GM12878 (cell line): ENCODE measurements at regions not wholly inside any gene's neighbourhood (a gene's known extent, or its start where the extent isn't known, plus 50 kb on each side); places are given as distances from the start of the nearest gene placed in this dataset.

Experiments used
- ASH2L ChIP-seq: fragments of 300-600, 200-600 bp; sonication (generic); IDR thresholded peaks from 2 replicates; pipeline ENCODE4 v1.6.1; 2017; ENCODE audit warnings: low read depth, mild to moderate bottlenecking, borderline replicate concordance
- CBX3 ChIP-seq: fragments of 200-600 bp; sonication (generic); IDR thresholded peaks from 2 replicates; pipeline ENCODE4 v1.6.1; 2016; ENCODE audit warnings: low read depth, borderline replicate concordance
- CHD4 ChIP-seq: fragments of 200-600 bp; sonication (generic); IDR thresholded peaks from 2 replicates; pipeline ENCODE4 v1.6.1; 2016; ENCODE audit warnings: mild to moderate bottlenecking
- KAT2A ChIP-seq: conservative IDR thresholded peaks from 2 replicates; pipeline ENCODE4 v1.6.1; 2011; ENCODE audit warnings: low read depth, low read length; ENCODE audit not compliant: control insufficient read depth
- POLR2AphosphoS5 ChIP-seq: IDR thresholded peaks from 2 replicates; pipeline ENCODE4 v1.6.1; 2011; ENCODE audit warnings: mild to moderate bottlenecking, low read length, inconsistent platforms
- TF ChIP-seq, protein P1 (sequence below): fragments of 450-650 bp; IDR thresholded peaks from 2 replicates; pipeline ENCODE4 v1.6.1; 2017; ENCODE audit warnings: mild to moderate bottlenecking, moderate library complexity
- TF ChIP-seq, protein P2 (sequence below): IDR thresholded peaks from 2 replicates; pipeline ENCODE4 v1.6.1; 2012; ENCODE audit warnings: improper control_type of control experiment, low read depth, low read length; ENCODE audit not compliant: insufficient replicate concordance

DNA sequence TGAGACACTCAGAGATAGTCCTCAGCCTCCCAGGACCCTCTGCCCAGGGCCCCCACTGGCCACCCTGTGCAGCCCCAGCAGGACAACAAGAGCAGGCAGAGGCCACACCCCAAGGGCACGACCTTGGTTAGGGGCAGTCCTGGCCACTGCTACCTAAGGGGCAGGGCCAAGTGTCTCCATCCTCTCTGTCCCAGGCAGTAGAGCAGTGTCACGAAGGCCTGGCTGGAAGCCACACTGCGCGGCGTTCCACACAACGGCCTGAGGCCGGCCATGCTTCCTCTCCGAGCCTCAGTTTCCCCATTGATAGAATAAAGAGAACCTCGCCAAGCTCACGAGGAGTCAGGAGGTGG, 1074.3 kb downstream of the BRD1 start (continued):
- TF ChIP-seq, protein P1, sequence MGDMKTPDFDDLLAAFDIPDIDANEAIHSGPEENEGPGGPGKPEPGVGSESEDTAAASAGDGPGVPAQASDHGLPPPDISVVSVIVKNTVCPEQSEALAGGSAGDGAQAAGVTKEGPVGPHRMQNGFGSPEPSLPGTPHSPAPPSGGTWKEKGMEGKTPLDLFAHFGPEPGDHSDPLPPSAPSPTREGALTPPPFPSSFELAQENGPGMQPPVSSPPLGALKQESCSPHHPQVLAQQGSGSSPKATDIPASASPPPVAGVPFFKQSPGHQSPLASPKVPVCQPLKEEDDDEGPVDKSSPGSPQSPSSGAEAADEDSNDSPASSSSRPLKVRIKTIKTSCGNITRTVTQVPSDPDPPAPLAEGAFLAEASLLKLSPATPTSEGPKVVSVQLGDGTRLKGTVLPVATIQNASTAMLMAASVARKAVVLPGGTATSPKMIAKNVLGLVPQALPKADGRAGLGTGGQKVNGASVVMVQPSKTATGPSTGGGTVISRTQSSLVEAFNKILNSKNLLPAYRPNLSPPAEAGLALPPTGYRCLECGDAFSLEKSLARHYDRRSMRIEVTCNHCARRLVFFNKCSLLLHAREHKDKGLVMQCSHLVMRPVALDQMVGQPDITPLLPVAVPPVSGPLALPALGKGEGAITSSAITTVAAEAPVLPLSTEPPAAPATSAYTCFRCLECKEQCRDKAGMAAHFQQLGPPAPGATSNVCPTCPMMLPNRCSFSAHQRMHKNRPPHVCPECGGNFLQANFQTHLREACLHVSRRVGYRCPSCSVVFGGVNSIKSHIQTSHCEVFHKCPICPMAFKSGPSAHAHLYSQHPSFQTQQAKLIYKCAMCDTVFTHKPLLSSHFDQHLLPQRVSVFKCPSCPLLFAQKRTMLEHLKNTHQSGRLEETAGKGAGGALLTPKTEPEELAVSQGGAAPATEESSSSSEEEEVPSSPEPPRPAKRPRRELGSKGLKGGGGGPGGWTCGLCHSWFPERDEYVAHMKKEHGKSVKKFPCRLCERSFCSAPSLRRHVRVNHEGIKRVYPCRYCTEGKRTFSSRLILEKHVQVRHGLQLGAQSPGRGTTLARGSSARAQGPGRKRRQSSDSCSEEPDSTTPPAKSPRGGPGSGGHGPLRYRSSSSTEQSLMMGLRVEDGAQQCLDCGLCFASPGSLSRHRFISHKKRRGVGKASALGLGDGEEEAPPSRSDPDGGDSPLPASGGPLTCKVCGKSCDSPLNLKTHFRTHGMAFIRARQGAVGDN, result no peak
- TF ChIP-seq CBX3, result no peak
- no peak for TF ChIP-seq ASH2L
- TF ChIP-seq CHD4, result no peak
- no peak for TF ChIP-seq KAT2A
- no peak for TF ChIP-seq POLR2AphosphoS5
- TF ChIP-seq, protein P2, sequence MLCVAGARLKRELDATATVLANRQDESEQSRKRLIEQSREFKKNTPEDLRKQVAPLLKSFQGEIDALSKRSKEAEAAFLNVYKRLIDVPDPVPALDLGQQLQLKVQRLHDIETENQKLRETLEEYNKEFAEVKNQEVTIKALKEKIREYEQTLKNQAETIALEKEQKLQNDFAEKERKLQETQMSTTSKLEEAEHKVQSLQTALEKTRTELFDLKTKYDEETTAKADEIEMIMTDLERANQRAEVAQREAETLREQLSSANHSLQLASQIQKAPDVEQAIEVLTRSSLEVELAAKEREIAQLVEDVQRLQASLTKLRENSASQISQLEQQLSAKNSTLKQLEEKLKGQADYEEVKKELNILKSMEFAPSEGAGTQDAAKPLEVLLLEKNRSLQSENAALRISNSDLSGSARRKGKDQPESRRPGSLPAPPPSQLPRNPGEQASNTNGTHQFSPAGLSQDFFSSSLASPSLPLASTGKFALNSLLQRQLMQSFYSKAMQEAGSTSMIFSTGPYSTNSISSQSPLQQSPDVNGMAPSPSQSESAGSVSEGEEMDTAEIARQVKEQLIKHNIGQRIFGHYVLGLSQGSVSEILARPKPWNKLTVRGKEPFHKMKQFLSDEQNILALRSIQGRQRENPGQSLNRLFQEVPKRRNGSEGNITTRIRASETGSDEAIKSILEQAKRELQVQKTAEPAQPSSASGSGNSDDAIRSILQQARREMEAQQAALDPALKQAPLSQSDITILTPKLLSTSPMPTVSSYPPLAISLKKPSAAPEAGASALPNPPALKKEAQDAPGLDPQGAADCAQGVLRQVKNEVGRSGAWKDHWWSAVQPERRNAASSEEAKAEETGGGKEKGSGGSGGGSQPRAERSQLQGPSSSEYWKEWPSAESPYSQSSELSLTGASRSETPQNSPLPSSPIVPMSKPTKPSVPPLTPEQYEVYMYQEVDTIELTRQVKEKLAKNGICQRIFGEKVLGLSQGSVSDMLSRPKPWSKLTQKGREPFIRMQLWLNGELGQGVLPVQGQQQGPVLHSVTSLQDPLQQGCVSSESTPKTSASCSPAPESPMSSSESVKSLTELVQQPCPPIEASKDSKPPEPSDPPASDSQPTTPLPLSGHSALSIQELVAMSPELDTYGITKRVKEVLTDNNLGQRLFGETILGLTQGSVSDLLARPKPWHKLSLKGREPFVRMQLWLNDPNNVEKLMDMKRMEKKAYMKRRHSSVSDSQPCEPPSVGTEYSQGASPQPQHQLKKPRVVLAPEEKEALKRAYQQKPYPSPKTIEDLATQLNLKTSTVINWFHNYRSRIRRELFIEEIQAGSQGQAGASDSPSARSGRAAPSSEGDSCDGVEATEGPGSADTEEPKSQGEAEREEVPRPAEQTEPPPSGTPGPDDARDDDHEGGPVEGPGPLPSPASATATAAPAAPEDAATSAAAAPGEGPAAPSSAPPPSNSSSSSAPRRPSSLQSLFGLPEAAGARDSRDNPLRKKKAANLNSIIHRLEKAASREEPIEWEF, result no peak
- TF ChIP-seq, all 136 proteins: peak for 0
